AG09319 (cell line): ENCODE measurements at regions not wholly inside any gene's neighbourhood (a gene's known extent, or its start where the extent isn't known, plus 50 kb on each side); places are given as distances from the start of the nearest gene placed in this dataset.
"Not testable (repeated sequence)": the region's sequence is repeated elsewhere in the genome, so short reads cannot be mapped to it uniquely, and the experiment has no call there.

Experiments
- DNase-seq: peaks from one replicate; pipeline ENCODE4 v3.0.0-alpha.2; 2010; ENCODE audit warnings: low read depth; ENCODE audit errors: extremely low read depth
- TF ChIP-seq, protein P1 (sequence below): IDR thresholded peaks from 2 replicates; pipeline ENCODE4 v1.5.1; 2011; ENCODE audit warnings: low read depth, mild to moderate bottlenecking, inconsistent platforms, low read length, moderate library complexity

DNA sequence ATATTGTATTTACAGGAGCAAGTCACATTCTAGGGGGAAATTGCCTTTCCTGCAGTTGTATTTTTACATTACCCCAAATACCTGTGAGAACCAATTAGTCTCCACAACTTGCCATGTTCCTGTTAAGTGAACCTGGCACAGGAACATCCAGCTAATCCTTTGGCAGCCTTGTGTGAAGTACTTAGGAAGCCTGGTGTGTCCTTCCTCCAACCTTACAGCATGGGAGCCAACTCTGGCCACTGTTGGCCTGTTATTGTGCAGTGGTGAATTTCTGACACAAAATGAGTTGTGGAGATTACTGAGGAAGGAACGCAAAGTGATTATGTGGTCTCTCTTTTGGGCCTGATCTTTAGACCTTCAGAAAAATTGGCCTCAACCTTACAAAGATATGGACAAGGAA, 238.0 kb upstream of the PITX2 start:
- TF ChIP-seq, protein P1, sequence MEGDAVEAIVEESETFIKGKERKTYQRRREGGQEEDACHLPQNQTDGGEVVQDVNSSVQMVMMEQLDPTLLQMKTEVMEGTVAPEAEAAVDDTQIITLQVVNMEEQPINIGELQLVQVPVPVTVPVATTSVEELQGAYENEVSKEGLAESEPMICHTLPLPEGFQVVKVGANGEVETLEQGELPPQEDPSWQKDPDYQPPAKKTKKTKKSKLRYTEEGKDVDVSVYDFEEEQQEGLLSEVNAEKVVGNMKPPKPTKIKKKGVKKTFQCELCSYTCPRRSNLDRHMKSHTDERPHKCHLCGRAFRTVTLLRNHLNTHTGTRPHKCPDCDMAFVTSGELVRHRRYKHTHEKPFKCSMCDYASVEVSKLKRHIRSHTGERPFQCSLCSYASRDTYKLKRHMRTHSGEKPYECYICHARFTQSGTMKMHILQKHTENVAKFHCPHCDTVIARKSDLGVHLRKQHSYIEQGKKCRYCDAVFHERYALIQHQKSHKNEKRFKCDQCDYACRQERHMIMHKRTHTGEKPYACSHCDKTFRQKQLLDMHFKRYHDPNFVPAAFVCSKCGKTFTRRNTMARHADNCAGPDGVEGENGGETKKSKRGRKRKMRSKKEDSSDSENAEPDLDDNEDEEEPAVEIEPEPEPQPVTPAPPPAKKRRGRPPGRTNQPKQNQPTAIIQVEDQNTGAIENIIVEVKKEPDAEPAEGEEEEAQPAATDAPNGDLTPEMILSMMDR = no peak
- DNase-seq = no peak

DNA sequence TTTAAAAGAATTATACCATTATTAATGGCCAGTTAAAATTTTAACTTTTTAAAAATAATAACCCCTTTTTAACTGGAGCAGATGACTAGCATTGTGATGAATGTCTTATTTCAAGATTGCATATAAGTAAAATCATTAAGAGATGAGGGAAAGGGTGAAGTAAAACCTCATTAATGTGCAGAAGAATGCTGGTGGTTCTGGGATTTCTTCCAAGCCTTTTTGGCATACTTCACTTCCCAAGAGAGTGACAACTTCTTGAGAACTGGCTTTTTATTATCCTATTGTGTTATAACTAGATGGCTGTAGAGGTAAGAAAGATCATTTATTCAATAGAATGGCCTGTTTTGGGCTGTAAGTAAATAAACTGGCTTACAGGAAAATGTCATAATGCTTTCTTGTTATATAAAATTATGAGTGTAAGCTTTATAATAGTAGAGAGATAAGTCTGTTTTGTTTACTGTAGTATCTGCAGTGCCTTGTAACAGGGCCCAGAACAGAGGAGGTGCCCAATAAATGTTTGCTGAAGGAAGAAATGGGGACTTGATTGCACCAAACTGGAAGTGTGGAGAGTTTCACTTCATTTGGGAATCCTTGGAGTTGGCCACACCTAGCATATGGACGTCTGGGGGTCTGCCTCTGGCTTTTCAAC, 242.9 kb upstream of the PITX2 start:
- no peak for DNase-seq
- TF ChIP-seq, protein P1 = no peak

DNA sequence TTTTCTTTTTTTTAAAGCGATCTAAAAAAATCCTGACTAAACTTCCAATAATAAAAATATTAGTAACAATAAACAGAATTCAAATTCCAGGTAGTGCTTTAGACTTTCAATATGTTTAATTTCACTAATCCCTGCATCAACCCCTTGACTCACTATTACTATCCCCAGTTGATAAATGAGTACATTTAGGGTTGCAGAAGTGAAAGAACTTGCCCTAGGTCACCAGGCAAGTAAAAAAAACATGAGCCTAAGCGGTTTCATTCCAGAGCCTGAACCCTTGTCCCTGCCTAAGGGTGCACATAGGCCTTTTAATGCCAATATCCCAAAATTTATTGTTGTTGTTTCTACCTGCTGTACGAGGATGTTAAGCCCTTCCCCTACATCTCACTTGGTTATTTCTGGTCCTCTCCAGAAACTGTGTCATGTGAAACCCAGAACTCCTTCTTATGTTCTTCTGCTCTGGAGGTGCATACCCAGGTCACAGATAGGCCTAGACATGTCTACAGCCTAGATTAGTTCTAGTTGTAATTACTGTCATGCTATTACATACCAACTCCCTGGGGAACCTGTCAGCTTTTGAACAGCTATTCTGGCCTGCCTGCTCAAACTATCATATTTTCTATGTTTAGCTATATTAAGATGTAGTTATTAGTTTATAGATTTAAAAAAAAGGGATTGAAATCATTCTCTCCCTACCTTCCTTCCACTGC, 244.5 kb upstream of the PITX2 start:
- DNase-seq = no peak
- TF ChIP-seq, protein P1 = no peak

DNA sequence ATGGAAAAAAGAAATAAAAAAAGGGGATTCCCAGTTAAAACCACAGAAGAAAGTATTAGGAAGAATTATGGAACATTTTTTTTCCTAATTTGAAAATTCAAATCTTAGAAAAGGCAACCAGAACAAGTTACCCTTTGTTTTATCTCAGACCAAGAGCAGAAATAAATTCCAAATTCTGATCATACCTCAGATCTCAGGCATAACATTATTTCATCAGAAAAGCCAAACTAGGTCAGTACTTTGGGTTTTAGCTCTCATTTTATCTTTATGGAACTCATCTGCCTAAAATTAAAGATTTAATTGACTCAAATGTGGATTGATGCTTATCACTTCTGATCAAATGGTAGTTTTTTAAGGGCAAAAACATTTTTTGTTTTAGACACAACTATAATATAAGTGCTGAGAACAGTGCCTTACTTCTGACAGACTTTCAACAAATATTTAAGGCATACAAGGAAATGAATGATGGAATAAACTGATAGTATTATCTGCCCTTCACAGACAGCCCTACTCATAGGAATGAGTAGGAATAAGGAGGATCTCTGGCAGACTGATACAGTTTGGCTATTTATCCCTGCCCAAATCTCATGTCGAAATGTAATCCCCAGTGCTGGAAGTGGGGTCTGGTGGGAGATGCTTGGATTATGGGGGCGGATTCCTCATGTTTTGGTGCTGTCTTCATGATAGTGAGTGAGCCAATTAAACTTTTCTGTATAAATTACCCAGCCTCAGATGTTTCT, 245.3 kb upstream of the PITX2 start:
- no peak for DNase-seq
- TF ChIP-seq, protein P1 = no peak

DNA sequence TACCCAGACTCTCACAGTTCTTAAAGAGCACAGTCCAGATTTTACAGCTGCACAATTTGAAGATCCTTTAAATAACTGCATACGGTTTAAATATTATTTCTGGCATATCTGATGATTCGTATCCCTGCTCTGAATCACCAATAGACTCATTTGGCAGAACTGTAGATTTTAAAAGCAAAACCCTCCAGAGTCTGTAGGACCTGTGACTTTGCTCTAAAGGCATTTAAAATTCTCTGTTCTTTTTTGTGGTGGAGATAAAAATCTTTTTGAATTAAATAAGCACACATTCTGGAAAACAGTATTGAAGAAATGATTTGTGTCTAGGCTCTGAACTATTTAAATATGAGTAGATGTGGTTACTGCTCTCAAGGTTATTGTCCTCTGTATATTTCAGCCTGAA, 246.2 kb upstream of the PITX2 start:
- DNase-seq = no peak
- TF ChIP-seq, protein P1 = no peak

DNA sequence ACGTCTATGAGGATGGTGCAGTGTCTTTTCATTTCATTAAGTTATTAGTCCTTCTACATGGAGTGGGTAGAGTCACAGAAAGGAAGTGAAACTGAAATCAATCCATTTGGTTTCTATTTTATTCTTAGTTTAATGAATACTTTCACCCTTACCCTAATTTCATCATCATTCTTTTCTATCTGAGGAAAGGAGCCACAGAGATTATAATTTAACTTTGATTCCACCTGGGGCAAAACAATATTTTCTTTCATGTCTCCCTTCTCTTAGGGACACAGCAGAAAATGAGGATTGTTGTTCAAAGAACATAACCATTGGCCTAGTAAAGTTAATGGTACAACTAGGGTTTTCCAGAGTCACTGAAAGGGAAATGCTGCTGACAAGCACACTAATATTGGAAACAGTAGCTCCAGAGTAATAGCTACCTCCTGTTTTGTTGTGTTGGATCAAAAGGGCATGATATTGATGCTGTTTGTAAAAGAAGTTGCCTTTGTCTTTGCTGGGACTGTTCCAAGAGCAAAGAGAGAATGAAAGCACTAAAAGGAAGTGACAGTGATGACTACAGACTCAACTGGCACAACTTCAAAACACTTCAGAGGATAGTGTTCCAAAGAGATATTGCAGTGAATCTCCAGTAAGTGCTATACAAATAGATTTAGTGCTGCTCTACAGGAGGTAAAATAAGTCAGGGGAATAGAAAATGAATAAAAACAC, 247.1 kb upstream of the PITX2 start:
- TF ChIP-seq, protein P1 = no peak
- DNase-seq = no peak

DNA sequence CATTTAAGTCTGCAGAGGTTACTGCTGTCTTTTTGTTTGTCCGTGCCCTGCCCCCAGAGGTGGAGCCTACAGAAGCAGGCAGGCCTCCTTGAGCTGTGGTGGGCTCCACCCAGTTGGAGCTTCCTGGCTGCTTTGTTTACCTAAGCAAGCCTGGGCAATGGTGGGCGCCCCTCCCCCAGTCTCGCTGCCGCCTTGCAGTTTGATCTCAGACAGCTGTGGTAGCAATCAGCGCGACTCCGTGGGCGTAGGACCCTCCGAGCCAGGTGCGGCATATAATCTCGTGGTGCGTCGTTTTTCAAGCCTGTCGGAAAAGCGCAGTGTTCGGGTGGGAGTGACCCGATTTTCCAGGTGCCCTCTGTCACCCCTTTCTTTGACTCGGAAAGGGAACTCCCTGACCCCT, 253.3 kb upstream of the PITX2 start:
- not testable (repeated sequence) for DNase-seq
